ENCODE measurements at regions not wholly inside any gene's neighbourhood (a gene's known extent, or its start where the extent isn't known, plus 50 kb on each side); places are given as distances from the start of the nearest gene placed in this dataset.

- ATAC-seq: no peak
Observed at GRCh38 chr18:61241260-61241853, 91.9 kb upstream of the CDH20 start.

GRCh38 chr18:61244632-61245031 is 88.6 kb upstream of the CDH20 start:
- TF ChIP-seq ZFP3 (CRISPR knock-in tag; IDR thresholded peaks at IDR 0.05): no peak
- TF ChIP-seq OSR1 (CRISPR knock-in tag; IDR thresholded peaks at IDR 0.05): no peak
- no peak for TF ChIP-seq ZNF565 (CRISPR knock-in tag; conservative IDR thresholded peaks at IDR 0.05; ENCODE audit: low read depth)
- no peak for TF ChIP-seq TOX (CRISPR knock-in tag; IDR thresholded peaks at IDR 0.05; ENCODE audit: borderline replicate concordance)
- no peak for TF ChIP-seq ZNF8 (CRISPR knock-in tag; IDR thresholded peaks at IDR 0.05)
- no peak for TF ChIP-seq ISL1 (CRISPR knock-in tag; IDR thresholded peaks at IDR 0.05)
- no peak for ATAC-seq

More at GRCh38 chr18:61241260-61241853, 91.9 kb upstream of the CDH20 start:
- no peak for TF ChIP-seq ZNF565 (CRISPR knock-in tag; conservative IDR thresholded peaks at IDR 0.05; ENCODE audit: low read depth)
- no peak for TF ChIP-seq CSDC2 (CRISPR knock-in tag; IDR thresholded peaks at IDR 0.05)
- no peak for TF ChIP-seq RARB (CRISPR knock-in tag; IDR thresholded peaks at IDR 0.05)
- TF ChIP-seq ZNF70 (CRISPR knock-in tag; IDR thresholded peaks at IDR 0.05): no peak
- no peak for TF ChIP-seq TOX (CRISPR knock-in tag; IDR thresholded peaks at IDR 0.05; ENCODE audit: borderline replicate concordance)
- TF ChIP-seq OSR1 (CRISPR knock-in tag; IDR thresholded peaks at IDR 0.05): no peak
- TF ChIP-seq ZC3H10 (CRISPR knock-in tag; IDR thresholded peaks at IDR 0.05): no peak
- no peak for TF ChIP-seq SNAI2 (CRISPR knock-in tag; IDR thresholded peaks at IDR 0.05)
- no peak for TF ChIP-seq BACH2 (CRISPR knock-in tag; IDR thresholded peaks at IDR 0.05; ENCODE audit: borderline replicate concordance)
- TF ChIP-seq PPARA (CRISPR knock-in tag; IDR thresholded peaks at IDR 0.05; ENCODE audit: borderline replicate concordance): no peak
- no peak for TF ChIP-seq ESRRG (CRISPR knock-in tag; IDR thresholded peaks at IDR 0.05)
- no peak for TF ChIP-seq TCF4 (CRISPR knock-in tag; IDR thresholded peaks at IDR 0.05; ENCODE audit: borderline replicate concordance)
- no peak for TF ChIP-seq PATZ1 (CRISPR knock-in tag; IDR thresholded peaks at IDR 0.05; ENCODE audit: borderline replicate concordance)
- TF ChIP-seq POU6F1 (CRISPR knock-in tag; IDR thresholded peaks at IDR 0.05; ENCODE audit: borderline replicate concordance, low read depth): no peak
- no peak for TF ChIP-seq CSRNP3 (CRISPR knock-in tag; IDR thresholded peaks at IDR 0.05)
- no peak for TF ChIP-seq ISL1 (CRISPR knock-in tag; IDR thresholded peaks at IDR 0.05)
- TF ChIP-seq TSHZ2 (CRISPR knock-in tag; IDR thresholded peaks at IDR 0.05): no peak
- no peak for TF ChIP-seq GLIS3 (CRISPR knock-in tag; IDR thresholded peaks at IDR 0.05)
- no peak for TF ChIP-seq ZFP30 (CRISPR knock-in tag; IDR thresholded peaks at IDR 0.05)
- TF ChIP-seq ARNTL (CRISPR knock-in tag; IDR thresholded peaks at IDR 0.05; ENCODE audit: borderline replicate concordance, low read depth): no peak

GRCh38 chr18:61245276-61245675 is 88.0 kb upstream of the CDH20 start:
- no peak for ATAC-seq
- TF ChIP-seq ESRRG (CRISPR knock-in tag; IDR thresholded peaks at IDR 0.05) (no peak), SNAI2 (CRISPR knock-in tag; IDR thresholded peaks at IDR 0.05) (no peak), TSHZ2 (CRISPR knock-in tag; IDR thresholded peaks at IDR 0.05) (no peak), PPARA (CRISPR knock-in tag; IDR thresholded peaks at IDR 0.05; ENCODE audit: borderline replicate concordance) (no peak), OSR1 (CRISPR knock-in tag; IDR thresholded peaks at IDR 0.05) (no peak), ZNF565 (CRISPR knock-in tag; conservative IDR thresholded peaks at IDR 0.05; ENCODE audit: low read depth) (no peak), ZFP3 (CRISPR knock-in tag; IDR thresholded peaks at IDR 0.05) (no peak)

All from SK-N-SH treated with all-trans-retinoic acid at 6 μM for 48 hours (cell line).